ENCODE measurements at regions not wholly inside any gene's neighbourhood (a gene's known extent, or its start where the extent isn't known, plus 50 kb on each side); places are given as distances from the start of the nearest gene placed in this dataset.

DNA sequence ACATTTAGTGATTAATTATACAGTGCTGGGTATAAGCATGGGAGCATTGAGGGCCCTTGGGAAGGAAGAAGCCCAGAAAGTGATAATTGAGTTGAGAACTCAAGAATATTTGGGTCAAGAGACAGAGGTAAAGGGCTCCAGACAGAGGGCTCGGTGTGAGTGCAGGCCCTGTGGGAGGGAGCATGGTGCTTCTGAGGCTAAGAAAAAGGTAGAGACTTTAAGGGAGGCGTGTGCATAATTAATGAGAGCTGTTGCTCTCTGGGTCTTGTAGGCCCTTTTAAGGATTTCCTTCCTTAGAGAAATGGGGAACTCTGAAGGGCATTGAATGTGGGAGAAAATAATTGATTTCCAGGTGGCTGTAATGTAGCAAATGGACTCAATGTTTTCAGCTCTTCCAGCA lies 735.0 kb upstream of the POU3F3 start:
- H3K36me3 Mint-ChIP-seq (ENCODE audit: low read depth) = no peaks in the 10 kb centered on the region
- Histone ChIP-seq H3K4me1 (ENCODE audit: insufficient read depth, low read length) (no peaks in the 10 kb centered on the region), H3K27ac (ENCODE audit: low read depth in 1 of 2, low read length in 2 of 2) (no peak overlapping the region), H3K9me3 (ENCODE audit: control insufficient read depth in 1 of 2, insufficient read depth in 1 of 2, low read length in 2 of 2) (no peaks in the 10 kb centered on the region), H3K4me3 (ENCODE audit: low read length) (no peak overlapping the region), H3K27me3 (ENCODE audit: control insufficient read depth in 1 of 2, insufficient read depth in 2 of 2, low read length in 2 of 2) (no peaks in the 10 kb centered on the region), H3K36me3 (ENCODE audit: insufficient read depth, low read length) (no peaks in the 10 kb centered on the region)
- ChIA-PET POLR2A (no interaction called here), CTCF (no interaction called here)
- no peaks in the 10 kb centered on the region for H3K9me3 Mint-ChIP-seq
- no peaks in the 10 kb centered on the region for H3K4me1 Mint-ChIP-seq (ENCODE audit: low read depth)
- DNase-seq (no peak), ATAC-seq (ENCODE audit: poor library complexity) (no peak)
- H3K27ac Mint-ChIP-seq = no peak overlapping the region
- TF ChIP-seq, protein P1, sequence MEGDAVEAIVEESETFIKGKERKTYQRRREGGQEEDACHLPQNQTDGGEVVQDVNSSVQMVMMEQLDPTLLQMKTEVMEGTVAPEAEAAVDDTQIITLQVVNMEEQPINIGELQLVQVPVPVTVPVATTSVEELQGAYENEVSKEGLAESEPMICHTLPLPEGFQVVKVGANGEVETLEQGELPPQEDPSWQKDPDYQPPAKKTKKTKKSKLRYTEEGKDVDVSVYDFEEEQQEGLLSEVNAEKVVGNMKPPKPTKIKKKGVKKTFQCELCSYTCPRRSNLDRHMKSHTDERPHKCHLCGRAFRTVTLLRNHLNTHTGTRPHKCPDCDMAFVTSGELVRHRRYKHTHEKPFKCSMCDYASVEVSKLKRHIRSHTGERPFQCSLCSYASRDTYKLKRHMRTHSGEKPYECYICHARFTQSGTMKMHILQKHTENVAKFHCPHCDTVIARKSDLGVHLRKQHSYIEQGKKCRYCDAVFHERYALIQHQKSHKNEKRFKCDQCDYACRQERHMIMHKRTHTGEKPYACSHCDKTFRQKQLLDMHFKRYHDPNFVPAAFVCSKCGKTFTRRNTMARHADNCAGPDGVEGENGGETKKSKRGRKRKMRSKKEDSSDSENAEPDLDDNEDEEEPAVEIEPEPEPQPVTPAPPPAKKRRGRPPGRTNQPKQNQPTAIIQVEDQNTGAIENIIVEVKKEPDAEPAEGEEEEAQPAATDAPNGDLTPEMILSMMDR (IDR thresholded peaks at IDR 0.05) = no peak
- no peaks in the 10 kb centered on the region for H3K27me3 Mint-ChIP-seq
- intact Hi-C loops (cut with DNase I, micrococcal nuclease) = no loop called here
- no peak overlapping the region for H3K4me3 Mint-ChIP-seq

DNA sequence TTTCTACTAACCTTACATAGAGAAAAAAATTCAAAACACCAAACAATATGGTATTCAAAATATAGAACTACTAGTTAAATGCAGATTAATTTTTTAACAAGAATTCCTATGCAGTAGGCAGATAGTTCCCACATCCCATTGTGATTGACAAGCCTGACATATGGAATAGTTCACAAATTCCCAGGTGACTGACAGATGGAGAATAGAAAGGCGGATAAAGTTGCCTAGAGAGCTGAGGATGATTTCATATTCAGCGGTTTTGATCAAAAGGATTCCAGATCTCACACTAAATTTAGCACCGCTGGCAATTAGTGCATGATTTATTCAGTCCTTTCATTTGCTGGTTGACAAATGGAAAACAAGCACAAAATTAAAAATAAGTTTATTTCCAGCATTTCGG lies 733.7 kb upstream of the POU3F3 start:
- Histone ChIP-seq H3K9me3 (ENCODE audit: control insufficient read depth in 1 of 2, insufficient read depth in 1 of 2, low read length in 2 of 2) (peaks cover 0 to 4% of the 10 kb centered on the region in 2 experiments), H3K27ac (ENCODE audit: low read depth in 1 of 2, low read length in 2 of 2) (no peak overlapping the region), H3K4me1 (ENCODE audit: insufficient read depth, low read length) (no peaks in the 10 kb centered on the region), H3K36me3 (ENCODE audit: insufficient read depth, low read length) (no peaks in the 10 kb centered on the region), H3K4me3 (ENCODE audit: low read length) (no peak overlapping the region), H3K27me3 (ENCODE audit: control insufficient read depth in 1 of 2, insufficient read depth in 2 of 2, low read length in 2 of 2) (no peaks in the 10 kb centered on the region)
- H3K9me3 Mint-ChIP-seq = peaks cover 2% of the 10 kb centered on the region
- no peak for ATAC-seq (ENCODE audit: poor library complexity)
- H3K36me3 Mint-ChIP-seq (ENCODE audit: low read depth) = no peaks in the 10 kb centered on the region
- POLR2A ChIA-PET = no interaction called here
- no peak for DNase-seq
- CTCF ChIA-PET = no interaction called here
- H3K4me3 Mint-ChIP-seq = no peak overlapping the region
- no peaks in the 10 kb centered on the region for H3K4me1 Mint-ChIP-seq (ENCODE audit: low read depth)
- H3K27me3 Mint-ChIP-seq = no peaks in the 10 kb centered on the region
- H3K27ac Mint-ChIP-seq = no peak overlapping the region
- TF ChIP-seq, protein P1 (IDR thresholded peaks at IDR 0.05) = no peak
- intact Hi-C loops (cut with DNase I, micrococcal nuclease) = no loop called here

DNA sequence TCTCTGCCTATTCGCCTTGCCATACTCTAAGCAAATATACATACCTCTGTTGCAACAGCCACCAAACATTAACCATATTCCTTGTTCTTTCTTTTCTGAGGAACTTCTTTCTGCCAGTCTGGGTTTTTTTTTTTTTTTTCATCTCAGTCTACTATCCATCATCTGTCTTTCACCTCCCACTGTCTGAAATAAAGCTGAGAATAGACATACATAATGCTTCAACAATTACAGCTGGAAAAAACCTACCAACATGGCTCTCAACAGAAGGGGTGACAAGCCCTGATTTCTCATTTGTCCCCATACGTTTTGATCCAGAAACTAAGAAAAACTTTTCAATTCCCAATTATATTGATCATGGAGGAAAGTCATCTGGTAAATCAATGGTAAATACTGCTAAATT lies 728.8 kb upstream of the POU3F3 start:
- no peak overlapping the region for H3K27ac Mint-ChIP-seq
- H3K4me3 Mint-ChIP-seq = no peak overlapping the region
- POLR2A ChIA-PET = interaction anchor here (0.6 kb wide), 1 partner anchor 37 kb away, joined by 4 read pairs; no protein-coding TSS in a partner anchor
- H3K4me1 ChIP-seq (ENCODE audit: insufficient read depth, low read length) = no peaks in the 10 kb centered on the region
- ATAC-seq (ENCODE audit: poor library complexity) = no peak
- H3K36me3 Mint-ChIP-seq (ENCODE audit: low read depth) = no peaks in the 10 kb centered on the region
- no peaks in the 10 kb centered on the region for H3K4me1 Mint-ChIP-seq (ENCODE audit: low read depth)
- CTCF ChIA-PET = no interaction called here
- TF ChIP-seq, protein P1 (IDR thresholded peaks at IDR 0.05) = no peak
- H3K27me3 Mint-ChIP-seq = no peaks in the 10 kb centered on the region
- no peaks in the 10 kb centered on the region for H3K27me3 ChIP-seq (ENCODE audit: control insufficient read depth in 1 of 2, insufficient read depth in 2 of 2, low read length in 2 of 2)
- peaks cover 4% of the 10 kb centered on the region for H3K9me3 Mint-ChIP-seq
- intact Hi-C loops (cut with DNase I, micrococcal nuclease) = no loop called here
- H3K4me3 ChIP-seq (ENCODE audit: low read length) = no peak overlapping the region
- H3K36me3 ChIP-seq (ENCODE audit: insufficient read depth, low read length) = no peaks in the 10 kb centered on the region
- no peak for DNase-seq
- H3K9me3 ChIP-seq (ENCODE audit: control insufficient read depth in 1 of 2, insufficient read depth in 1 of 2, low read length in 2 of 2) = peaks cover 0 to 4% of the 10 kb centered on the region in 2 experiments
- no peak overlapping the region for H3K27ac ChIP-seq (ENCODE audit: low read depth in 1 of 2, low read length in 2 of 2)
